DND-41 (cell line): ENCODE measurements at regions not wholly inside any gene's neighbourhood (a gene's known extent, or its start where the extent isn't known, plus 50 kb on each side); places are given as distances from the start of the nearest gene placed in this dataset.
"Not testable (repeated sequence)": the region's sequence is repeated elsewhere in the genome, so short reads cannot be mapped to it uniquely, and the experiment has no call there.

ENCODE experiments used
- ATAC-seq: fragments of 200-7000 bp; cut with Tn5 transposase; 3 replicates; pipeline ENCODE4 v1.9.1; 2021; ENCODE audit warnings: low read depth; ENCODE audit not compliant: insufficient read depth
- DNase-seq: peaks from one replicate; pipeline ENCODE4 v3.0.0-alpha.2; 2020
- H2AFZ ChIP-seq: 2 replicates; pipeline ENCODE4 v1.6.0; 2012; ENCODE audit warnings: low read depth, low read length
- H3K27ac ChIP-seq: 2 replicates; pipeline ENCODE4 v1.5.1; 2012; ENCODE audit warnings: low read length, inconsistent platforms
- H3K27me3 ChIP-seq: fragments of 200-600 bp; sonication (generic); 2 replicates; pipeline ENCODE4 v1.6.0; 2012; ENCODE audit warnings: low read length, mild to moderate bottlenecking, inconsistent platforms; ENCODE audit not compliant: insufficient read depth, poor library complexity
- H3K36me3 ChIP-seq: 2 replicates; pipeline ENCODE4 v1.5.1; 2012; ENCODE audit warnings: low read length, inconsistent platforms; ENCODE audit not compliant: insufficient read depth
- H3K4me1 ChIP-seq: 2 replicates; pipeline ENCODE4 v1.5.1; 2012; ENCODE audit warnings: mild to moderate bottlenecking, low read length; ENCODE audit not compliant: insufficient read depth
- H3K4me2 ChIP-seq: 2 replicates; pipeline ENCODE4 v1.6.0; 2012; ENCODE audit warnings: mild to moderate bottlenecking, moderate library complexity, low read length, inconsistent platforms; ENCODE audit not compliant: insufficient read depth
- H3K4me3 ChIP-seq, 2 experiments: fragments of 200-600 bp in 1 of 2; shearing (Covaris generic) in 1 of 2; 2 replicates each; pipeline ENCODE4 v1.5.1; 2012 to 2016; ENCODE audit warnings: inconsistent platforms in 2 of 2, low read length in 2 of 2, mild to moderate bottlenecking in 2 of 2, low read depth in 1 of 2, moderate library complexity in 1 of 2
- H3K79me2 ChIP-seq: 2 replicates; pipeline ENCODE4 v1.6.0; 2012; ENCODE audit warnings: low read length, inconsistent platforms; ENCODE audit not compliant: insufficient read depth
- H3K9ac ChIP-seq: 2 replicates; pipeline ENCODE4 v1.6.0; 2012; ENCODE audit warnings: low read depth, mild to moderate bottlenecking, inconsistent platforms, low read length, moderate library complexity
- H3K9me3 ChIP-seq: 2 replicates; pipeline ENCODE4 v1.5.1; 2012; ENCODE audit warnings: low read length, moderate library complexity, mild to moderate bottlenecking, inconsistent platforms; ENCODE audit not compliant: insufficient read depth, severe bottlenecking
- H4K20me1 ChIP-seq: 2 replicates; pipeline ENCODE4 v1.6.0; 2012; ENCODE audit warnings: low read length; ENCODE audit not compliant: insufficient read depth
- EZH2 ChIP-seq: IDR thresholded peaks from 3 replicates; pipeline ENCODE4 v1.6.1; 2012; ENCODE audit warnings: borderline replicate concordance, low read depth, mild to moderate bottlenecking, moderate library complexity, low read length, inconsistent platforms; ENCODE audit not compliant: severe bottlenecking
- TF ChIP-seq, protein P1 (sequence below): IDR thresholded peaks from 2 replicates; pipeline ENCODE4 v1.5.1; 2012; ENCODE audit warnings: borderline replicate concordance, low read length, moderate library complexity, mild to moderate bottlenecking; ENCODE audit not compliant: poor library complexity, severe bottlenecking; ENCODE audit errors: extremely low read depth

DNA sequence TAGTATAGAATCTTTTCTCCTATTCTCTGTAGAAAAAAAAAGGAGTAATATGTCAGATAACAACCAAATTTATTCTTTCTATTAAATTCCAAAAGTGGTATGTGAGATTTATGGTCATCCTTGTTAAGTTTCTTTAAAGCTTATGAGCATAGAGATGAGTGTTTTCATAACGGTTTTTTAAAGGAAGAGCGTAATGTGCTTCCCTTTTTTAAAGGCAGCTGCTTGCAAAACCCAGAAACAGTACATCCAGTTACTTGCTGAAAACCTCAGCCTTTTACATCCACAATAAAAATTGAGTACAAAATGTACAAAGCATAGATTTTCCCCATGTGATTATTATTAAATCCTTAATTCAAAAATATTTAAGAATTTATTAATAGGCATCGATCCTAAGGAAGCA lies 53.6 kb upstream of the CD163 start:
- Histone ChIP-seq H3K79me2 (no peaks in the 10 kb centered on the region), H3K4me2 (no peak overlapping the region), H3K9ac (no peak overlapping the region), H2AFZ (no peak overlapping the region), H3K9me3 (no peaks in the 10 kb centered on the region), H3K4me1 (no peaks in the 10 kb centered on the region), H3K27ac (no peak overlapping the region), H3K36me3 (no peaks in the 10 kb centered on the region), H3K27me3 (peaks cover 9% of the 10 kb centered on the region), H4K20me1 (no peaks in the 10 kb centered on the region), H3K4me3 (no peak overlapping the region)
- no peak for ATAC-seq
- no peak for DNase-seq
- TF ChIP-seq, protein P1, sequence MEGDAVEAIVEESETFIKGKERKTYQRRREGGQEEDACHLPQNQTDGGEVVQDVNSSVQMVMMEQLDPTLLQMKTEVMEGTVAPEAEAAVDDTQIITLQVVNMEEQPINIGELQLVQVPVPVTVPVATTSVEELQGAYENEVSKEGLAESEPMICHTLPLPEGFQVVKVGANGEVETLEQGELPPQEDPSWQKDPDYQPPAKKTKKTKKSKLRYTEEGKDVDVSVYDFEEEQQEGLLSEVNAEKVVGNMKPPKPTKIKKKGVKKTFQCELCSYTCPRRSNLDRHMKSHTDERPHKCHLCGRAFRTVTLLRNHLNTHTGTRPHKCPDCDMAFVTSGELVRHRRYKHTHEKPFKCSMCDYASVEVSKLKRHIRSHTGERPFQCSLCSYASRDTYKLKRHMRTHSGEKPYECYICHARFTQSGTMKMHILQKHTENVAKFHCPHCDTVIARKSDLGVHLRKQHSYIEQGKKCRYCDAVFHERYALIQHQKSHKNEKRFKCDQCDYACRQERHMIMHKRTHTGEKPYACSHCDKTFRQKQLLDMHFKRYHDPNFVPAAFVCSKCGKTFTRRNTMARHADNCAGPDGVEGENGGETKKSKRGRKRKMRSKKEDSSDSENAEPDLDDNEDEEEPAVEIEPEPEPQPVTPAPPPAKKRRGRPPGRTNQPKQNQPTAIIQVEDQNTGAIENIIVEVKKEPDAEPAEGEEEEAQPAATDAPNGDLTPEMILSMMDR = no peak
- TF ChIP-seq EZH2 = no peak

- ATAC-seq = no peak
- no peak overlapping the region for H3K4me2 ChIP-seq
- H2AFZ ChIP-seq = no peak overlapping the region
These were observed 52.2 kb upstream of the CD163 start for GRCh38 chr12:7555752-7556151.

GRCh38 chr12:7554831-7555230 lies 51.3 kb upstream of the CD163 start:
- H3K4me2 ChIP-seq, H3K4me1 ChIP-seq, H4K20me1 ChIP-seq, H3K79me2 ChIP-seq, H3K9me3 ChIP-seq, H2AFZ ChIP-seq, ATAC-seq, DNase-seq, H3K27me3 ChIP-seq, H3K4me3 ChIP-seq, H3K9ac ChIP-seq, H3K27ac ChIP-seq, H3K36me3 ChIP-seq: not testable (repeated sequence)

More at GRCh38 chr12:7555752-7556151, 52.2 kb upstream of the CD163 start:
- DNase-seq = no peak
- Histone ChIP-seq H3K9me3 (no peaks in the 10 kb centered on the region), H4K20me1 (no peaks in the 10 kb centered on the region), H3K9ac (no peak overlapping the region), H3K36me3 (no peaks in the 10 kb centered on the region), H3K4me3 (no peak overlapping the region), H3K4me1 (no peaks in the 10 kb centered on the region), H3K27me3 (peaks cover 9% of the 10 kb centered on the region), H3K27ac (no peak overlapping the region), H3K79me2 (no peaks in the 10 kb centered on the region)
- TF ChIP-seq EZH2 = no peak
- TF ChIP-seq, protein P1 = no peak
